ENCODE measurements at regions not wholly inside any gene's neighbourhood (a gene's known extent, or its start where the extent isn't known, plus 50 kb on each side); places are given as distances from the start of the nearest gene placed in this dataset.

- TF ChIP-seq CTCF (IDR thresholded peaks at IDR 0.05; ENCODE audit: extremely low read depth in 1 of 2, insufficient read depth in 1 of 2, low read depth in 1 of 2, low read length in 2 of 2) (no peak), POLR2AphosphoS5 (IDR thresholded peaks at IDR 0.05; ENCODE audit: insufficient read depth, low read depth, low read length) (no peak), POLR2A (IDR thresholded peaks at IDR 0.05; ENCODE audit: low read depth, low read length) (no peak), EZH2 (IDR thresholded peaks at IDR 0.05; ENCODE audit: borderline replicate concordance, low read depth, low read length, severe bottlenecking) (no peak), MAX (IDR thresholded peaks at IDR 0.05; ENCODE audit: insufficient read depth, insufficient read length) (no peak), MYC (IDR thresholded peaks at IDR 0.05; ENCODE audit: low read depth, low read length) (no peak)
These were observed 254.9 kb upstream of the RASGRP1 start for GRCh38 chr15:38819387-38819950.

Data from endothelial cell of umbilical vein (primary cell).